ENCODE measurements at regions not wholly inside any gene's neighbourhood (a gene's known extent, or its start where the extent isn't known, plus 50 kb on each side); places are given as distances from the start of the nearest gene placed in this dataset.

GRCh38 chr14:38948576-38948975 is 154.5 kb downstream of the SEC23A start:
- TF ChIP-seq YY1 (IDR thresholded peaks at IDR 0.05; ENCODE audit: insufficient read depth, insufficient read length) (no peak), SUZ12 (IDR thresholded peaks at IDR 0.05; ENCODE audit: extremely low read depth, insufficient read depth, insufficient read length) (no peak), ZNF274 (IDR thresholded peaks at IDR 0.05; ENCODE audit: low read depth, low read length) (no peak)
